Left kidney (tissue), 1 donor: ENCODE measurements at regions not wholly inside any gene's neighbourhood (a gene's known extent, or its start where the extent isn't known, plus 50 kb on each side); places are given as distances from the start of the nearest gene placed in this dataset.
"Not testable (repeated sequence)": the region's sequence is repeated elsewhere in the genome, so short reads cannot be mapped to it uniquely, and the experiment has no call there.

Experiments
- DNase-seq: peaks from one replicate; pipeline ENCODE4 v3.0.0-alpha.2; 2013

DNA sequence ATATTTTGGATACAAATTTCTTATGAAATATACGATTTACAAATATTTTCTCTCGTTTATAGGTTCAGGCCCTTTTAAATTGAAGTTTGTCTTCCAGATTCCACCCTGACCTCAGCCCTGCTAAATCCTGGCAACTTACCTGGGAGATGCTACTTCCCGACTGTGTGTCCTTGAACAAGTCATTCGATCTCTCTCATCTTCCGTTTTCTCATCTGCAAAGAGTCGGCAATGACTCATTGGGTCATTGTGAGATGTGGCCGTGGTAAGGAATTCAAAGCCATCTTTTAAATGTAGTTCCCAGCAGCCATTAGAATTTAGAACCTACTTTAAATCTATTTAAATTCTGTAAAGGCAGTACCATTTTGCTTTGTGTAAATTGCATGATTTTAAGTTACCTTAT is 72.5 kb downstream of the LHX2 start:
- no peak for DNase-seq

DNA sequence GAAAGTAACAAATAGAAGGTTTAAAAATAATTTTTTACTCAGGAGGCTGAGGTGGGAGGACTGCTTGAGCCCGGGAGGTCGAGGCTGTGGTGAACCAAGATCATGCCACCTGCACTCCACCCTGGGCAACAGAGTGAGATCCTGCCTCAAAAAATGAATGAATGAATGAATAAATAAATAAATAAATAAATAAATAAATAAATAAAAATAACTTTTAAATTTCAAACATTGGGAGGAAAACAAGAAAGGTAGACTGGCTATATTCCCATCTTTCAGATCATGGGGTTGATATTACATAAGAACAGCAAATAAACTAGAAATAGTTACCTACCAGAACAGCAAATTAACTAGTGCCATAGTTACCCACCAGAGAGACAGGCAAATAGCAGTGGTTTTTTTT is 75.7 kb downstream of the LHX2 start:
- DNase-seq, result no peak

DNA sequence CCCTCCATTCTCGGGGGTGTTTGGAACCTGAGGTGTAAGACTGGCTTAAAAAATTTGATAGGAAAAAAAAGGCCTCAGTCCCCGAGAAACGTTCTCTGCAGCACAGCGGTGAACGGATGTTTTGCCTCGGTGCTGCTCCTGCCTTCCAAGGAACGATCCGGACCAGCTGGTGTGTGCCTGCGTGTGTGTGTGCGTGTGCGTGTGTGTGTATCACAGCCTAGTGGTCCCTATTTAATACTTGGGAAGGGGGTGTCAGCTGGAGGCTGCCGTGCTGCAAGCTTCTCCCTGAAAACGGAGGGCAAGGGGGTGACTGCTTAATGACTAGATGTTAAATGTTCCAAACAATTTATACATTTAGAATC is 76.9 kb downstream of the LHX2 start:
- no peak for DNase-seq

DNA sequence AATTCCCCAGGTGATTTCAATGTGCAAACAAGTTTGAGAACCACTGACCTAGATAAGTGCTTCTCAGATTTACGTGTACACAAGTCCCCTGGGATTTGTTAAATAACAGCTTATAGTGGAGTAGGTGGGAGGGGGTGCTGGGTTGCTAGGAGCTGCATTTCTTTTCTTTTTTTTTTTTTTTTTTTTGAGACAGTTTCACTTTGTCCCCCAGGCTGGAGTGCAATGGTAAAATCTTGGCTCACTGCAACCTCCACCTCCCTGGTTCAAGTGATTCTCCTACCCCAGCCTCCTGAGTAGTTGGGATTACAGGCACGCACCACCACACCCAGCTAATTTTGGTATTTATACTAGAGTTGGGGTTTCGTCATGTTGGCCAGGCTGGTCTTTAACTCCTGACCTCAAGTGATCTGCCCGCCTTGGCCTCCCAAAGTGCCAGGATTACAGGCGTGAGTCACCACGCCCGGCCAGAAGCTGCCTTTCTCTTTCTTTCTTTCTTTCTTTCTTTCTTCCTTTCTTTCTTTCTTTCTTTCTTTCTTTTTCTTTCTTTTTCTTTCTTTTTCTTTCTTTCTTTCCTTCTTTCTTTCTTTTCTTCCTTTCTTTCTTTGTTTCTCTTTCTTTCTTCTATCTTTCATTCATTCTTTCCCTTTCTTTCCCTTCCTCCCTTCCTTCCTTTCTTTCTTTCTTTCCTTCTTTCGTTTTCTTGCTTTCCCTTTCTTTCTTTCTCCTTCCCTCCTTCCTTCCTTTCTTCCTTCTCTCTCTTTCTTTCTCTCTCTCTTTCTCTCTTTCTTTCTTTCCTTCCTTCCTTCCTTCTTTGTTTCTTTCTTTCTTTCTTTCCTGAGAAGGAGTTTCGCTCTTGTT is 78.3 kb downstream of the LHX2 start:
- not testable (repeated sequence) for DNase-seq

DNA sequence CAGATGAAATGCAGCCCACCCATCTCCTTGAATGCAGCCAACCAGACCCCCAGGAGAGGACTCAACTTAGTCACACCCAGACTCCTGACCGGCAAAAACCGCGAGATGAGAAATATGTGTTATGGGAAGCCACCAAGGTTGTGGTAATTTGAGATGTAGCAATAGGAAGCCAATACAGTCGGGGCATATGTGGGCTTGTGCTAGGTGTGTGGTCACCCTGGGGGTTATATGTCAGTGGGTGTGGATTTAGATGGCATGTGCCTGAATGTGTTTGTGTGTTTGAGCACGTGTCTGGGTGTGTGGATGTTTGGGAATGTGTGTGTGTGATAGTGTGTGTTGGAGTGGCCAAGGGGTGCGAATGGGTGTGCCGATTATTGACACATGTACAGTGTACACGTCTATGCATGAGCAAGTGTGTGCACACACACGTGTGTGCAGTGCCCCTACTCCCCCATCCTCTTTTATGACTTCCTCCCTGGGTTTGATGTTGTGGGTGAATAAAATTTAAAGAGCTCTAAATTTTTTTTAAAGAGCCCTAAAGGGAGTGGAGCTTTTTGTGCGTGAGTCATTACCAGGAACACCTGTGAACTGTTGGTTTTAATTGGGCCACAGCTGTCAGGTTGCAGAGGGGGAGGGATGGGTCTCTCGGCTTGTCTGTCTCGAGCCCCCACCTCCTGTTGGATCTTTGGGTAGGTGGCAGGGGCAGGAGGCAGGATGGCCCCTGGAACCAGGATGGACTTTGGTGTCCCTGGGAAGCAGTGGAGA is 86.8 kb downstream of the LHX2 start:
- no peak for DNase-seq

DNA sequence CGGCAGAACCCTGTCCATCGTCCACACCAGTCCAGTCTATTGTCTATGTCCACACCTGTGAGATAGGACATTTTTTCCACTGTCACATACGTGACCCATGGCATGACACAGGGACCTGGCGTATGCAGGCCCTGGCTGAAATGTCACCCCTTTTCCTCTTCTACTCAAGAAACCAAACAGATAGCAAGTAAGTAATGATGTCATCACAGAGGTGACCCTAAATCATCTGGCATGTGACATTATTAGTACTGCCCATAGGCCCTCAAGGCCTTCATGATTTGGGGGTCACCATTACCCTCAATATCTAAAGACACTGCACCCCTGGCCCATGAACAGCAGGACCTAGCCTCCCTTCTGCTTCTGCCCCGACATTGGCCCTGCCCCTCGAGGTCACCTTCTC is 88.3 kb downstream of the LHX2 start:
- DNase-seq, result no peak

DNA sequence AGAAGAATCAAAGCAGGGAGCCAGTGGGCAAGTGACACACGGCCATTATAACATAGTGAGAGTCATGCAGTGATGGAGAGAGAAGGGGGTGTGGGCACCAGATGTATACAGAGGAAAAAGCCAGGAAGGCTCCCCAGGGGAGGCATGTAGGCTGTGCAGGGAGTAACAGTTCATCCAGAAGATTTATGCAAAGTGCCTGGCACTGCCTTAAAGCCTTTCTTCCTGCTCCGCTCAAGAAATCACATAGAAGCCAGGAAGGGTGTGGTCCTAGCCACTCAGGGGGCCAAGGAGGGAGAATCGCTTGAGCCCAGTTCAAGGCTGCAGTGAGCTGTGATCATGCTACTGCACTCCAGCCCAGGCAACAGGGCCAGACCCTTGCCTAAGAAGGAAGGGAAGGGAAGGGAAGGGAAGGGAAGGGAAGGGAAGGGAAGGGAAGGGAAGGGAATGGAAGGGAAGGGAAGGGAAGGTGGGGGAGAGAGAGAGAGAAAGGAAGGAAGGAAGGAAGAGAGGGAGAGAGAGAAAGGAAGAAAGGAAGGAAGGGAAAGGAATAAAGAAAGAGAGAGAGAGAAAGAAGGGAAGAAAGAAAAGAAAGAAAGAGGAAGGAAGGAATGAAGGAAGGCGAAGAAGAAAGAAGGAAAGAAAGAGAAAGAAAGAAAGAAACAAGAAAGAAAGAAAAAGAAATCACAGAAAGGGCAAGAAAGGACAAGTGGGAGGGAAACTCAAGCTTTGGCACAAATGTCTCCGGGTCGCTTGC is 89.8 kb downstream of the LHX2 start:
- no peak for DNase-seq

DNA sequence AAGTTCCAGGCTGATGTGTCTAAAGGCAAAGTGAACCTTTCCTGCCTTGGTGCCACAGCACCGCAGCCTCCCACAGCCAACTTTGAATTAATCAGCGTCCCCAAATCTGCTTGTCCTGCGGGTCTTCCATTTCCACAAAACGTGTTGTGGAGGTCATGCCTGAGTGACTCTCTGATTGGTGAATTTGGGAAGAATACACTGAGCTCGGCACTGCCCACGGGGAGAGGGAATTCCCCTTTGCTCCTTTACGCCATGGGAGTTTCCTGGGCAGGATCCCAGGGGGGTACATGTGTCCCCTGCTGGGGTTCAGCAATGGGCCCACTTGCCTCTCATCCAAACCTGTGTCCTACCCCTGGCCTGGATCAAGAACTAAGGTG is 90.4 kb downstream of the LHX2 start:
- no peak for DNase-seq

DNA sequence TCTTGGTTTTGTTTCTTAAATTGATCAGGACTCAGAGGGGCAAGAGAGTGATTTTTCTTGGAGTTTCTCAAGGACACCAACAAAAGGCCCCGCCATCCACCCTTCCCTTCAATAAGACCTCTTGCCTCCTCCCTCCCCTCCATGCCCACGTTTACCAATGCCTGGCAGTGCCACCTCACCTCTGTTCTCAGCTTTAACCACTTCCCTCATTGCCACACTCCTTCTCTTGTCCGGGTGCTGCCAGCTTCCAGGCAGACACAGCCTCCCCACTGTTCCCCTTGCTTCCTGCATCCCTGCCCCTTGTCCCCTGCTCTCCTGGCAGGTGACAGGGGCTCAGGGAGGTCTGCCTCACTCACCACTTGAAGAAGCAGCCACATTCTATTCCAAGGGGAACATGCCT is 90.8 kb downstream of the LHX2 start:
- no peak for DNase-seq

DNA sequence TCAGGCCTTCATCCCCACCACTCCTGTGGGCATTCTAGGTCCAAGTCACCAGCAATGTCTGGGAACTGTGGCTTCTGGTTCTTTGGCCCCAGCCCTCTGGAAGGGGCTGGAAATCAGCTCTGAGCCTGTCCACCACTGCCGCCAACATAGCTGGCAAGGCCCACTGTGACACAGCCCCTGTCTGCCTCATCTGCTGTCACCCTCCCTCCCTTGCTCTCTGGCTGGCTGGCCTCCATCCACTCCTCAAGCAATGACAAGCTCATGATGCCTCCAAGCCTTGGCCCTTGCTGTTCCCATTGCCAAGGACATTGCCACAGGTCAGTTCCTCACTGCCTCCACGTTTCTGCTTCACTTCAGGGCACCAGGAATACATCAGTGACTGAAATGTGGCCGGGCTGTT is 93.7 kb downstream of the LHX2 start:
- no peak for DNase-seq

DNA sequence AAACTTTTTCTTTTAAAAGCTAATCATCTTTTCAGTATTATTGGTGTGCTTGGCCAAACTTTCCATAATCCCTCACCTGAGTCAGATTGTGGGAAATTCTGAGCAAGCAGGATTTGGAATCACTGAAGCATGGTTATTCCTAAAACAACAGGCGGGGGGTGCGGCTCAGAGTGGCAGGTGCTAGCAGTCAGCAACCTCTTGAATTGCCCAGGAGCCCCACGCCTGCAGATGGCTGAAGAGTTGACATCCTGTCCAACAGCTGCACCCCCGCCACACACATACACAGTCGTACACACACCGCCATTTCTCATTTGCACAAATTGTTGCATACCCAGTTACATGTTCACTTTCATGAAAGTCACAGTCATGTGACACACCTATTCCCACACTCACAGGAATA is 96.6 kb downstream of the LHX2 start:
- DNase-seq, result no peak

DNA sequence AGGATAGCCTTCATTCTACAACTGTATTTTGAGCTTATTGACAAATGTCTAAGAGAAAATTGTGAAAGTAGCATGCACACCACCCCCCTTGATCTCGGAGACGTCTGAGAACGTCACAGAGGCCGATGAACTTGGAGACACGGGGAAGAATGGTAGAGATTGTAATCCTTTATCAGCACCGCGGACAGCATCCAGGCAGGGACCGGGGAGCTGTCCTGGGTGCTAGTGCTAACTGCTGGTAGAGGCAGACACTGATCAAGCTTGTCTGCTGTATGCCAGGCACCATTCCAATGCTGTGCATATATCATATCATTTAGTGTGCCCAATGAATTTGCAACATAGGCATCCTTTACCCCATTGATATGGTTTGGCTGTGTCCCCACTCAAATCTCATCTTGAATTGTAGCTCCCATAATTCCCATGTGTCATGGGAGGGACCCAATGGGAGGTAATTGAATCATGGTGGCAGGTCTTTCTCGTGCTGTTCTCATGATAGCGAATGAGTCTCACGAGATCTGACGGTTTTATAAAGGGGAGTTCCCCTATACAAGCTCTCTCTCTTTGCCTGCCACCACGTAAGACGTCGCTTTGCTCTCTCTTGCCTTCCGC is 98.8 kb downstream of the LHX2 start:
- peak; percentile 85 for DNase-seq

DNA sequence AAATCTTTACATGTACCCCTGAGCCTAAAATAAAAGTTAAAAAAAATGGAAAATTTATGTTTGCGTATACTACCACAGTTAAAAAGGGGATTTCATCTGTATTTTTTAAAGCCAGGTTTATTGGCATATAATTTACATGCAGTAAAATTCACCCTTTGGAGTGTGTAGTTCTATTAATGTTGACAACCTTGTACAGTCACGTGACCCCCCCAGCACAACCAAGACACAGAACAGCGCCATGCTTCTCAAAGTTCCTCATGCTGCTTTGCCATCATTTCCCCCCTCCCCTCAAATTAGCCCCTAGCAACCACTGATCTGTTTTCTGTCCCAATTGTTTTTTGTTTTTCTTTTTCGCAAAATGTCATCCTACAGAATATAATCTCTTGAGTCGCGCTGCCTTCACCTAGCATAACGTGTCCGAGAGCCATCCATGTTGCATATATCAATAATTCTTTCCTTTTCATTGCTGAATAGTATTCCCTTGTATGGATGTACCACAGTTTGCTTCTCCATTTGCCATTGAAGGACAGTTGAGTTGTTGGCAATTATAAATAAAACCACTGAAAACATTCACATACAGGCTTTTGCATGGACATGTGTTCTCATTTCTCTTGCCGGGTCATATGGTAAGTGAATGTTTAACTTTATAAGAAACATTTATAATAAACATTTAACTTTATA is 105.3 kb downstream of the LHX2 start:
- DNase-seq, result no peak

DNA sequence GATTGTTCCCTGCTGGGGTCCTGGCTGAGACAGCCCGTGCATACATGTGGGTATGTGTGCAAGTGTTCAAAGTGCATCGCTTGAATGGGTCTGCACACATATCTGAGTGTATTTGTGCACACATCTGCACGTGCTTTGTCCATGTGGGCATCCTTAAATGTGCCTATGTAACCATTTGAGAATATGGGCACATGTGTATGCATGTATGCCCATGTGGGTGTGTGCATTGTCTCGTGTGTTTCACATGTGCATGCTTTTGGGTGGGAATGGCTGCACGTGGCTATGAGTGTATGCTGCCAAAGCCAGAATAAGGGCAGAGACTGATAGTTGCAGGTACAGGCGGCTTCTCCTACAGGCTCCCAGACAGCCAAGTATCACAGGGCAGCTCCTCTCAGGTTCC is 107.3 kb downstream of the LHX2 start:
- no peak for DNase-seq

DNA sequence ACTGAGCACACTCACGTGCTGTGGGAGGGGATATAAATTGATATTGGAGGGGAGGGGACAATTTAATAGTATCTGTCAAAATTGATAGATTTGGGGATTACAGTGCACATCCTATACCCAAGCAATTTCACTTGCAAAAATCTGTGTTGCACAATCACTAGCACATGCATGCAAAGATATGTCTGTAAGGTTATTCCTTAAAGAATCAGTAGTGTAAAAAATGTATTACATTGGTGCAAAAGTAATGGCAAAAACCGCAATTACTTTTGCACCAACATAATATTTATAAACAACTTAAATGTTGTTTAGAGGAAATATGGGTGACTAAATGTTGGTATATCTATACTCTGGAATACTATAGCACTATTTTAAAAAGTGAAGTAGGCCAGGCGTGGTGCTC is 108.7 kb downstream of the LHX2 start:
- DNase-seq, result no peak

DNA sequence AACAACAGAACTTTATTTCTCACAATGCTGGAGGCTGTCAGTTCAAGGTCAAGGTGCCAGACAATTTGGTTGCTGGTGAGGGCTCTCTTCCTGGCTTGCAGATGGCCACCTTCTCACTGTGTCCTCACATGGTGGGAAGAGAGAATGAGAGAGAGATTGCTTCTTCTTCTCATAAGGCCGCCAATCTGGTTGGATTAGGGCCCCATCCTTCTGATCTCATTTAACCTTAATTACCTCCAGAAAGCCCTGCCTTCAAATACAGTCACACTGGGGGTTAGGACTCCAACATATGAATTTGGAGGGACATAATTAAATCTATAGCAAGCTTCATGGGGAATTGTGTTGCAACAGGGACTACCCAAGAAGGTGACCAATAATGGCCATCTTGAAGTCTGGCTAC is 110.2 kb downstream of the LHX2 start:
- no peak for DNase-seq

DNA sequence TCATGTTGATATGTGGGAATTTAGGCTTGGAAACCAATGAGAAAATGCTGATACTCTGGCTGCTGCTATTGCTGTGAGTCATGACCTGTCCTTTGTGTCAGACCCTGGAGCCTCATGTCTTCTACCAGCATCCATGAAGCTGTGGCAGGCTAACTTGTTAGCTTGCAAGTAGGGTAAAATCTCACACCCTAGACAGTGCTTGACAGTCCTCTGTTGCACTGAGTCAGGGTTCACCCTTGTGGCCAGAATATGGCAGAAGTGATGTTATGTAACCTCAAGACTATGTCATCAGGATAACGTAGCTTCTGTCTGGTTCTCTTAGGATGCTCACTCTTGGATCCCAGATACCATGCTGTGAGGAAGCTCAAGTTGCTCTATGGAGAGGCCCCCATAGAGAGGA is 110.8 kb downstream of the LHX2 start:
- no peak for DNase-seq

DNA sequence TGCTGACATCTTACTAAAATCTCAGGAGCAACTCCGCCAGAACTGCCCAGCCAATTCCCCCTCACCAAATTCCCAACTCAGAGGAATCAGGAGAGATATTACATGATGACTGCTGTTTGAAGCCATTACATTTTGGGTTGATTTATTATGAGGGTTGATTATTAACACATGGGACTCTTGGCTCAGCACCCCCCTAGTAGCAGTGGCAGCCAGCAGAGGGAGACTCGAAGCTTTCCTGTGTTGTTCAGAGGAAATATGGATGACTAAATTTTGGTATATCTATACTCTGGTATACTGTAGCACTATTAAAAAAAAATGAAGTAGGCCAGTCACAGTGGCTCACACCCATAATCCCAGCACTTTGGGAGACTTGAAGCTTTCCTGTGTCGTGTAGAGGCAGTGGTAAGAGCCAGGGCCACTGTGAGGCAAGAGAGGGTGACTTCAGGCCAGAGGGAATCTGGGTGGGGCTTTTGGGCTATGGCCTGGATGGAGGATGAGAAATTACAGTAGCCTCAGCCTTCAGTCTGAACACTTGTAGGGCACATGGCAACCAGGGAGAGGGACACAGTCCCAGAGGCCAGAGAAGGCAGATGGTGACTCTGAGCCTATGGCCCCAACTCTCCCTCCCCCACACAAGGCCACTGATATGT is 111.4 kb downstream of the LHX2 start:
- DNase-seq, result no peak

DNA sequence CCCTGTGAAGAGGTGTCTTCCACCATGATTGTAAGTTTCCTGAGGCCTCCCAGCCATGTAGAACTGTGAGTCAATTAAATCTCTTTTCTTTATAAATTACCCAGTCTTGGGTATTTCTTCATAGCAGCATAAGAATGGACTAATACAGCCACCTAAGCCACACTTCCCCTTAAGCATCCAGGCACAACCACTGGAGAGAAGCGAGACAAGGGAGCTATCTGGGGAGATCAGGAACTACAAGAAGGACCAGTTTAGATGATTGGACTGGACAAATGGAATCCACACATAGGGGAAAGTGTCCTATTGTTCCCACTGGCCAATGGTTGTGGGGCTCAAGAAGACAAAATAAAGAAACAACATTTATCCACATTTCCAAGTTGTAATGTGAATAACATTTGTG is 112.1 kb downstream of the LHX2 start:
- not testable (repeated sequence) for DNase-seq

DNA sequence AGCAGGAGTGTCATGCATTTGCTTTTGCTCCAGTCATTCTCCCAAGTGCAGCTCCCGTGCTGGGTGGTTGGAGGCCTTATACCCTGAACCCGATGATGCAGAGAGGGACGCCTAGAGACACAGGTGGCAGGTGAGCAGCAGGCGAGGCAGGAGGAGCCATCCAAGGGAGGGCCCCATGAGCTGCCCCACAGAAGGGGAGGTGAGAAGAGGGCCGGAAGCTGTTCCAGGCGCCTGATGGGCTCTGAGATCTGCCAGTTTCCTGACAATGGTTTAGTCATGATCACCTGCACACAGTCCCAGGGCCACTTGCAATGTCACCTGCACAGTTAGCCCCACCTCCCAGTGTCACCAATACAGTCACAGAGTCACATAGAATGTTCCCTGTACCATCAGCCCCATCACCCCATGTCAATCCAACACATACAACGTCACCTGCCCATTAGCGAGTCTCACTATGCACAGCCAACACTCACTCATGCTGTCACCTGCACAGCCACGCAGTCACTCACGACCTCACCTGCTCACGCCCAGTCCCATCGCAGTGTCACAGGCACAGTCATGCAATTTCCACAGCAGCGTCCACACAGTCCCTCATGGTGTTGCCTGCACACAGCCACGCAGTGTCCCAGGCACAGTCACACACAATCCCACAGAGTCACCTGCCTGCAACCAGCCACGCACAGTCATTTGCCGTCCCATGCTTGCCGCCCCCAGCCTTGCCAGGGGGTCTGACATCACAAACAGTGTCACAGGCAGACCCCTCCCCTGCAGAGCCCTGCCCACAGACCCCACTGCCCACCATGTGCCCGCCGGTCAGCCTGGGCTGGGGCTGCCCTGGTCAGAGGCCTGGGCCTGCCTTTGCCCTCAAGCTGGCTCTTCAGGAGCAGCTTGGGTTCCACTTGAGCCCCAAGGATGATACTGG is 113.4 kb downstream of the LHX2 start:
- DNase-seq, result no peak

DNA sequence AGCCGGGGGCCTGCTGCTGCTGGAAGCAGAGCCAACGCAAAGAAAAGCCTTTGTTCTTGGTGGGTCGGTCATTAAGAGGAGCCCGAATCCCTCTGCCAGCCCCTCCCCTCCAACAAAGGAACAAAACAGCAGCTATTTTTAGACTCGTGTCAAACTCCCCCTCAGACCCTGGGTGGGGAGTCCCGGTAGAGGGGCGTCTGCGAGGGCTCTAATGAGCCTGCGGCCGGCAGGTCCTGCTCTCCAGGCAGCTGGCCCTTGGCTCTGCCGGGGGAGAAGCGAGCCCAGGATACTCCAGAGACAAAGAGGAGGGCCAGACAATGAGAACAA is 114.0 kb downstream of the LHX2 start:
- DNase-seq, result no peak
